ENCODE measurements at regions not wholly inside any gene's neighbourhood (a gene's known extent, or its start where the extent isn't known, plus 50 kb on each side); places are given as distances from the start of the nearest gene placed in this dataset.

DNA sequence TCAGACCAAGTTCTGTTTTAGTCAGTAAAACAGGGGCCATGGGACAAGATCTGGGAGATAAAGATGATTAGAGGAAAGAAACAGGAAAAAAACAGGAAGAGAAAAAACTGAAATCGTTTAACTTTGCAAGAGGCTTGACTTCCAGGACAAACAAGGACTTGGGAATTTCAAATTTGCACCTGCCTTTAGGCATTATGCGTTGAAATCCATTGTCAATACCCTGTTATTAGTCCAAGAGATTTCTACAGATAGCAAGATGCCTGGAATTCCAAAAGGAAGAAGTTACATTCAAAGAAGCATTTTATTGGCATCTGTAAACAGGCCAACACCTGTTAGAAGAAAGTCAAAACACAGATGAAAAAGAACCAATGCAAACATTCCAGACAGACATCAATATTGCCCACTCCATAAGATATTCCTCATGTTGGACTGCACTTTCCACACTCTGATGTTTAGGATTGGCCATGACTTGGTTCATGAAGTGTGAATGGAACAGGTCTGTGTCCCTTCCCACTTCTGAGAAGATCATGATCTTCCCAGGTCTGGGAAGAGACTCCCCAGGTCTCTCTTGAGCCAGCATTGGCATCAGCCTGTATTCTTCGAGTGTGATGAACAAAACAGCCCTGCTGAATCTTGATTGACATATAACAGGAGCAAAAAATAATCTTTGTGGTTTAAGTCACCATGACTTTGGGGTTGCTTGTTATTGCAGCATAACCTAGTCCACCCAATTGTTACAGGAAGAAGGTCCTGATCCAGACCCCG is 181.4 kb upstream of the FN1 start (continued):
- TF ChIP-seq ATF7 (IDR thresholded peaks at IDR 0.05) (no peak; the same call in 1 of the 2 replicates), ATF7 (CRISPR knock-in tag; IDR thresholded peaks at IDR 0.05) (peak; percentile 47; the same call in 1 of the 2 replicates), DNMT1 (CRISPR knock-in tag; IDR thresholded peaks at IDR 0.05) (no peak), ZNF776 (CRISPR knock-in tag; IDR thresholded peaks at IDR 0.05) (no peak), E2F5 (CRISPR knock-in tag; conservative IDR thresholded peaks at IDR 0.05) (no peak), CC2D1A (CRISPR knock-in tag; IDR thresholded peaks at IDR 0.05) (peak; percentile 81; the same call in 1 of the 2 replicates), ZNF800 (CRISPR knock-in tag; IDR thresholded peaks at IDR 0.05) (no peak; the same call in 1 of the 2 replicates), ZNF101 (CRISPR knock-in tag; IDR thresholded peaks at IDR 0.05; ENCODE audit: borderline replicate concordance, low read depth) (no peak), DMTF1 (CRISPR knock-in tag; IDR thresholded peaks at IDR 0.05) (no peak), SETDB1 (CRISPR knock-in tag; IDR thresholded peaks at IDR 0.05; ENCODE audit: borderline replicate concordance) (no peak), ZNF883 (CRISPR knock-in tag; IDR thresholded peaks at IDR 0.05; ENCODE audit: not compliant biosample characterization) (no peak), POLR2AphosphoS2 (IDR thresholded peaks at IDR 0.05; ENCODE audit: low read depth, low read length) (no peak), ZNF691 (CRISPR knock-in tag; IDR thresholded peaks at IDR 0.05; ENCODE audit: borderline replicate concordance, low read depth) (no peak), SNRNP70 (IDR thresholded peaks at IDR 0.05; ENCODE audit: low read depth, low read length) (no peak), NCOA1 (CRISPR knock-in tag; IDR thresholded peaks at IDR 0.05) (peak; percentile 99), SRSF9 (IDR thresholded peaks at IDR 0.05; ENCODE audit: borderline replicate concordance, insufficient read depth, low read depth, low read length, poor library complexity, severe bottlenecking) (no peak)
- TF ChIP-seq, protein P1, sequence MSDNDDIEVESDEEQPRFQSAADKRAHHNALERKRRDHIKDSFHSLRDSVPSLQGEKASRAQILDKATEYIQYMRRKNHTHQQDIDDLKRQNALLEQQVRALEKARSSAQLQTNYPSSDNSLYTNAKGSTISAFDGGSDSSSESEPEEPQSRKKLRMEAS (IDR thresholded peaks at IDR 0.05), result peak; percentile 39; the same call in 1 of the 2 replicates
- TF ChIP-seq, protein P2, sequence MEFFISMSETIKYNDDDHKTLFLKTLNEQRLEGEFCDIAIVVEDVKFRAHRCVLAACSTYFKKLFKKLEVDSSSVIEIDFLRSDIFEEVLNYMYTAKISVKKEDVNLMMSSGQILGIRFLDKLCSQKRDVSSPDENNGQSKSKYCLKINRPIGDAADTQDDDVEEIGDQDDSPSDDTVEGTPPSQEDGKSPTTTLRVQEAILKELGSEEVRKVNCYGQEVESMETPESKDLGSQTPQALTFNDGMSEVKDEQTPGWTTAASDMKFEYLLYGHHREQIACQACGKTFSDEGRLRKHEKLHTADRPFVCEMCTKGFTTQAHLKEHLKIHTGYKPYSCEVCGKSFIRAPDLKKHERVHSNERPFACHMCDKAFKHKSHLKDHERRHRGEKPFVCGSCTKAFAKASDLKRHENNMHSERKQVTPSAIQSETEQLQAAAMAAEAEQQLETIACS (CRISPR knock-in tag; IDR thresholded peaks at IDR 0.05), result no peak

Measured in HepG2 (cell line).